ENCODE measurements at regions not wholly inside any gene's neighbourhood (a gene's known extent, or its start where the extent isn't known, plus 50 kb on each side); places are given as distances from the start of the nearest gene placed in this dataset.

GRCh38 chr5:167696558-167697314 lies 594.7 kb upstream of the WWC1 start:
- no peak overlapping the region for H3K4me3 ChIP-seq (ENCODE audit: low read length)
- no peak for TF ChIP-seq ZNF274 (IDR thresholded peaks at IDR 0.05; ENCODE audit: low read depth, low read length)

DNA sequence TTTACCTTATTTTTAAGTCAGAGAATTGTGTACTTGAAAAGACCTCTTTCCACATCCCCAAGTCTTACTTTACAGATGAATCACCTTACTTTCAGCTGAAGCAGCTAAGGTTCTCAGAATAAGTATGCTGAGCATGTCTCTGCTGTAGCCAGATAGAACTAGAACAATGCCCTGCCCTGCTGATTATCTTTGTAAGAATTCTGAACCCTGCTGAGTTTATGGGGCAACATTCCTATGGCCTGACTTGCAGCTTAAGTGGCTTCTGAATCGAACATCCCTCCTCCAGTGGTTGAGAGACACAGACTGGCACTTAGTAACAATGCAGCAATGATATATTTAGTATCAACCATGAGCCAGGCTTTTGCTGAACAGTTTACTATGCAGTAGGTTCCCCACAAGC lies 592.0 kb upstream of the WWC1 start:
- no peak overlapping the region for H3K4me3 ChIP-seq (ENCODE audit: low read length)
- TF ChIP-seq ZNF274 (IDR thresholded peaks at IDR 0.05; ENCODE audit: low read depth, low read length) = no peak

GRCh38 chr5:167701051-167701450 lies 590.4 kb upstream of the WWC1 start:
- no peak for TF ChIP-seq ZNF274 (IDR thresholded peaks at IDR 0.05; ENCODE audit: low read depth, low read length)
- no peak overlapping the region for H3K4me3 ChIP-seq (ENCODE audit: low read length)

GRCh38 chr5:167702014-167702413 lies 589.4 kb upstream of the WWC1 start:
- no peak overlapping the region for H3K4me3 ChIP-seq (ENCODE audit: low read length)
- TF ChIP-seq ZNF274 (IDR thresholded peaks at IDR 0.05; ENCODE audit: low read depth, low read length) = no peak

- no peak for TF ChIP-seq ZNF274 (IDR thresholded peaks at IDR 0.05; ENCODE audit: low read depth, low read length)
- no peak overlapping the region for H3K4me3 ChIP-seq (ENCODE audit: low read length)
Observed at GRCh38 chr5:167708449-167708848, 583.0 kb upstream of the WWC1 start.

DNA sequence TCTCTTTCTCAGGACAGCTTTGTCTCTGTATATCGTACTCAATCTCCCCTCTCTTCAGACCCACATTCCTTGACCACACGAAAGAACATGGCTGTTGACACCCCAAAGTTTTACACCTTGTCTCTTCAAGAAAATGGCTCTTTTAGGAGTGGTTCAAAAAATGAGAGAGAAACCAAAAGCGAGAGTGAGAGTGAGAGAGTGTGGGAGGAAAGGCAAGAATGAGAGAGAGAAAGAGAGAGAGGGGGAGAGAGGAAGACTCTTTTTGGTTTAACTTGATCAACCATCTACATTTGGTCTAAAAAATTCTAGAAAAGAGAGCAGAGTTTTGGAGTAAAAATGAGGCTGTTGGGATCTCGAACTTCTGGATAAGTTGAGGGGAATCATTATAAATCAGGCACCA lies 581.8 kb upstream of the WWC1 start:
- no peak for TF ChIP-seq ZNF274 (IDR thresholded peaks at IDR 0.05; ENCODE audit: low read depth, low read length)
- H3K4me3 ChIP-seq (ENCODE audit: low read length) = no peak overlapping the region

GRCh38 chr5:167710444-167711073 lies 580.9 kb upstream of the WWC1 start:
- TF ChIP-seq ZNF274 (IDR thresholded peaks at IDR 0.05; ENCODE audit: low read depth, low read length) = no peak

GRCh38 chr5:167712986-167713585 lies 578.4 kb upstream of the WWC1 start:
- no peak for TF ChIP-seq ZNF274 (IDR thresholded peaks at IDR 0.05; ENCODE audit: low read depth, low read length)

More at GRCh38 chr5:167710444-167711073, 580.9 kb upstream of the WWC1 start:
- H3K4me3 ChIP-seq (ENCODE audit: low read length) = no peak overlapping the region

DNA sequence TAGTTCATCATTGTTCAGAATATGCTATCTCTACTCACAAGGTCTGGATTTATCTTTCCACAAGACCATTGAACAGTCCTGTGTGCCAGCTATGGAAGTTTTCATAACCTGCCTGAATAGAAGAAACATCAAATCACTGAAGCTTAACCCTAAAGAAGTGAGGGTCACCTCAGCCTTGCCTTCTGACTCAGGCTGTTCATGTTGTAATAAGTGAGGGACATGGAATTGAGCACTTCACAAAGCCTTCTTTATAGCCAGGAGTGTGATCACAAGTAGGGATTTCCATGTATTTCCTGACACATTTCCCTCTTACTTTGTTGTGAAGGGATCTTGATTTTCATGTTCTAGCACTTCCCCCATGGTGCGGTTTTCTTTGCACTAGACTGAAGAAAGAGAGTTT lies 577.5 kb upstream of the WWC1 start:
- H3K4me3 ChIP-seq (ENCODE audit: low read length) = no peak overlapping the region
- no peak for TF ChIP-seq ZNF274 (IDR thresholded peaks at IDR 0.05; ENCODE audit: low read depth, low read length)

More at GRCh38 chr5:167712986-167713585, 578.4 kb upstream of the WWC1 start:
- H3K4me3 ChIP-seq (ENCODE audit: low read length) = no peak overlapping the region

DNA sequence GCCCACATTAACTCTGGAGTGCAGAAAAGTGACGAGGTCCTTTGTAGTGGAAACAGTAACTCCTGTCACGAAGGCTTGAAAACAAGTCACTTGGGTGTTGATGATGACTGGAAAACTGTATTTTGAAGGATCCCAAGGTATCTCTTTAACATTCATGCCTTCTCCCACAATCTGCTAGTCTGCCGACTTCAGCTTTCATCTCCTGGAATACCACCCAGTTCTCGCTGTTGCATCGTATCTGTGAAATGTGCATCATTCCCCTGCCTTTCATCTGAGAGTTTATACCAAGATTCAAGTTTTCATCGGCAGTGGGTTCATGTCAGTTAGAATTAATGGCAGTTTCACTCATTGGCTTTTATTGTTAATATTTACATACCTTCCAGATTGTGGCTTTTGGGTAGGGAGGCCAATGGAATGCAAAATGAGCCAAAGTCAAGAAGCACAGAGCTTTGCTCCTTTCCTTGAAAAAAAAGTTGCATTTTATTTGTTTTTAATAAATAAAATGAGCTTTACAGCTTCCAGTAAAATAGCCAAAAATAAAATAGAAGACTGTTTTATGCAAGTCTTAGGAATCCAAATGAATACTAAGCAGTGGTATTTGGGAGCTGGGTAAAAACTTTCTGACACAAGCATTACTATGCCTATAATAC lies 575.2 kb upstream of the WWC1 start:
- H3K4me3 ChIP-seq (ENCODE audit: low read length) = no peak overlapping the region
- no peak for TF ChIP-seq ZNF274 (IDR thresholded peaks at IDR 0.05; ENCODE audit: low read depth, low read length)

GRCh38 chr5:167720259-167720658 lies 571.2 kb upstream of the WWC1 start:
- TF ChIP-seq ZNF274 (IDR thresholded peaks at IDR 0.05; ENCODE audit: low read depth, low read length) = no peak

DNA sequence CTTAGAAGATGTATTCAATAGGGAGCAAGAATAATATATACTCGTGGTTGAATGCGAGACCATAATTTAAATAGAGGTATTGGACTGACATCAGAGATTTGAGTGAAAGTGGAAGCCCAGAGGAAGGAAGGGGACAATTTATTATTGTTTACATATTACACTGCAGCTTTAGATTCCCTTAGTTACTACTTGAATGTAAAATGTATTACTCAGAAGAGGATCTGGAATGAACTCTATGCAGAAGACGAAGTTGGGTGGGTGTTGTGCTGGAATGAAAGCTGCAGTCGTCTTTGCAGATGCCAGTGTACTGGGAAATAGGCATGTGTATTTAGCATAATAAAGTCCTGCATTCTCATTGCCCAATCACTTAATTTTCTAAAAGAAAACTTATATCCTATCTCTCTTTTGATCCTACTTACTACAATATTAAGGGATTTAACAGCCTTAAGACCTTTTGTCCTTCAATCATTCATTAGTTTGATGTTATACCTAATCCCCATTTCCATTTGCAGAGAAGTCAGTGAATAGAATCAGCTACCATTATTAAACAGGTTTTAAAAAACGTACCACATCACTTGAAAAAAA lies 570.7 kb upstream of the WWC1 start:
- TF ChIP-seq ZNF274 (IDR thresholded peaks at IDR 0.05; ENCODE audit: low read depth, low read length) = no peak
- H3K4me3 ChIP-seq (ENCODE audit: low read length) = no peak overlapping the region

More at GRCh38 chr5:167720259-167720658, 571.2 kb upstream of the WWC1 start:
- H3K4me3 ChIP-seq (ENCODE audit: low read length) = no peak overlapping the region

DNA sequence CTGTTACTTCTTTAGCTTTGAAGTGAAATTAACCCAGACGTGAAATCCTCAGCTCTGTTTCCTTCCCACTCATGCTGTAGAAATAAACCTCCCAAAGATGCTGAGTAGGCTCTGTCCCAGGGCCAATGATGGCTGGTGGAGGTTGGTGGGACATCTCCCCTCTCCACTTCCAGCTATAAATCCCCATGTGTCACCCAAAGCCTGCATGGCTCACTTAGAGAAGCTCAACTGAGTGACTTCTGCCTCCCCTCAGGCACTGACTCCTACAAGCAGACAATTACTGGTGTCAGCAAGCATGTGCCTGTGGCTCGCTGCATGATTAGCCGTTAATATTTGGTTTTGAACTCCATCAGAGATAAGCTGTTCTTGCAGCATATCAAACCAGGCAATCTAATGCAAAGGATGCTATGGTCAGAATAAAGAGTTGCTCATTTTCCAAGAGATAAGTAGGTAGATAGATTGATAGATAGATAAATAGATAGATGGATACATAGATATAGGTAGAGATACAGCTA lies 569.5 kb upstream of the WWC1 start:
- H3K4me3 ChIP-seq (ENCODE audit: low read length) = no peak overlapping the region
- TF ChIP-seq ZNF274 (IDR thresholded peaks at IDR 0.05; ENCODE audit: low read depth, low read length) = no peak
